ENCODE measurements at regions not wholly inside any gene's neighbourhood (a gene's known extent, or its start where the extent isn't known, plus 50 kb on each side); places are given as distances from the start of the nearest gene placed in this dataset.

- TF ChIP-seq JUN (IDR thresholded peaks at IDR 0.05) (no peak), SMC3 (IDR thresholded peaks at IDR 0.05) (no peak), CEBPB (IDR thresholded peaks at IDR 0.05) (no peak), CTCF (IDR thresholded peaks at IDR 0.05) (no peak), MYC (IDR thresholded peaks at IDR 0.05; ENCODE audit: borderline replicate concordance, low read length) (no peak), SREBF2 (IDR thresholded peaks at IDR 0.05) (no peak), FOXS1 (CRISPR knock-in tag; IDR thresholded peaks at IDR 0.05) (no peak), RCOR1 (IDR thresholded peaks at IDR 0.05; ENCODE audit: low read depth, low read length) (no peak)
Measured at GRCh38 chr6:24053057-24053456, 73.0 kb upstream of the NRSN1 start.

All from A549 (cell line).